AG04449 (cell line): ENCODE measurements at regions not wholly inside any gene's neighbourhood (a gene's known extent, or its start where the extent isn't known, plus 50 kb on each side); places are given as distances from the start of the nearest gene placed in this dataset.
A peak's percentile ranks its signal among the peaks of the same experiment; 100 is the strongest.
"Not testable (repeated sequence)": the region's sequence is repeated elsewhere in the genome, so short reads cannot be mapped to it uniquely, and the experiment has no call there.

Source experiments
- CTCF ChIA-PET: fragments of 350-600 bp; formaldehyde crosslinking; extraction: SDS; loops from one replicate; lab custom pipeline; 2021; ENCODE audit warnings: antibody characterized with exemption; lab: Yijun Ruan, JAX
- POLR2A ChIA-PET: fragments of 400-600, 350-600 bp; formaldehyde crosslinking; extraction: SDS; loops from one replicate; lab custom pipeline; 2020; ENCODE audit warnings: antibody characterized with exemption, inconsistent platforms; lab: Yijun Ruan, JAX
- DNase-seq: peaks from one replicate; pipeline ENCODE4 v3.0.0-alpha.2; 2010; ENCODE audit warnings: low read depth, low spot score
- H3K4me3 ChIP-seq: 2 replicates; pipeline ENCODE4 v1.5.1; 2011; ENCODE audit warnings: low read depth, mild to moderate bottlenecking, control low read depth, low read length
- TF ChIP-seq, protein P1 (sequence below): IDR thresholded peaks from one replicate; pipeline ENCODE4 v1.5.1; 2011; ENCODE audit warnings: mild to moderate bottlenecking, moderate library complexity, low read length, control low read depth, inconsistent platforms; ENCODE audit not compliant: insufficient read depth; ENCODE audit errors: missing control alignments

DNA sequence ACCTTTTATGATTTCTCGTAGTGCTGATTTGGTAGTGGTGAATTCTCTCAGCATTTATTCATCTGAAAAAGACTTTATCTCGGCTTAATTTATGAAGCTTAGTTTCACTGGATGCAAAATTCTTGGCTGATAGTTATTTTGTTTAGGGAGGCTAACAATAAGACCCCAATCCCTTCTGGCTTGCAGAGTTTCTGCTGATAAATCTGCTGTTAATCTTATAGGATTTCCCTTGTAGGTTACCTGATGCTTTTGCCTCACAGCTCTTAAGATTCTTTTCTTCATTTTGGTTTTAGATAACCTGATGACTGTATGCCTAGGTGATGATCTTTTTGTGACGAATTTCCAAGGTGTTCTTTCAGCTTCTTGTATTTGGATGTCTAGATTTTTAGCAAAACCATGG, 388.7 kb downstream of the UTRN start:
- no peak for DNase-seq
- ChIA-PET CTCF (no interaction called here), POLR2A (no interaction called here)
- TF ChIP-seq, protein P1, sequence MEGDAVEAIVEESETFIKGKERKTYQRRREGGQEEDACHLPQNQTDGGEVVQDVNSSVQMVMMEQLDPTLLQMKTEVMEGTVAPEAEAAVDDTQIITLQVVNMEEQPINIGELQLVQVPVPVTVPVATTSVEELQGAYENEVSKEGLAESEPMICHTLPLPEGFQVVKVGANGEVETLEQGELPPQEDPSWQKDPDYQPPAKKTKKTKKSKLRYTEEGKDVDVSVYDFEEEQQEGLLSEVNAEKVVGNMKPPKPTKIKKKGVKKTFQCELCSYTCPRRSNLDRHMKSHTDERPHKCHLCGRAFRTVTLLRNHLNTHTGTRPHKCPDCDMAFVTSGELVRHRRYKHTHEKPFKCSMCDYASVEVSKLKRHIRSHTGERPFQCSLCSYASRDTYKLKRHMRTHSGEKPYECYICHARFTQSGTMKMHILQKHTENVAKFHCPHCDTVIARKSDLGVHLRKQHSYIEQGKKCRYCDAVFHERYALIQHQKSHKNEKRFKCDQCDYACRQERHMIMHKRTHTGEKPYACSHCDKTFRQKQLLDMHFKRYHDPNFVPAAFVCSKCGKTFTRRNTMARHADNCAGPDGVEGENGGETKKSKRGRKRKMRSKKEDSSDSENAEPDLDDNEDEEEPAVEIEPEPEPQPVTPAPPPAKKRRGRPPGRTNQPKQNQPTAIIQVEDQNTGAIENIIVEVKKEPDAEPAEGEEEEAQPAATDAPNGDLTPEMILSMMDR, result no peak
- H3K4me3 ChIP-seq, result no peak overlapping the region

GRCh38 chr6:144675231-144675861, 390.2 kb downstream of the UTRN start:
- TF ChIP-seq, protein P1, result no peak
- POLR2A ChIA-PET, result no interaction called here
- H3K4me3 ChIP-seq, result no peak overlapping the region
- CTCF ChIA-PET, result no interaction called here
- peak; percentile 65 for DNase-seq

GRCh38 chr6:144676310-144676709, 391.2 kb downstream of the UTRN start:
- CTCF ChIA-PET, POLR2A ChIA-PET, DNase-seq, H3K4me3 ChIP-seq: not testable (repeated sequence)

DNA sequence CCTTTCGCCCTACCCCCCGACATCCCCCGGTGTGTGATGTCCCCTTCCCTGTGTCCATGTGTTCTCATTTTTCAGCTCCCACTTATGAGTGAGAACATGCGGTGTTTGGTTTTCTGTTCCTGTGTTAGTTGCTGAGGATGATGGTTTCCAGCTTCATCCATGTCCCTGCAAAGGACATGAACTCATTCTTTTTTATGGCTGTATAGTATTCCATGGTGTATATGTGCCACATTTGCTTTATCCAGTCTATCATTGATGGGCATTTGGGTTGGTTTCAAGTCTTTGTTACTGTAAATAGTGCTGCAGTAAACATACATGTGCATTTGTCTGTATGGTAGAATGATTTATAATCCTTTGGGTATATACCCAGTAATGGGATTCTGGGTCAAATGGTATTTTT, 392.1 kb downstream of the UTRN start:
- POLR2A ChIA-PET, DNase-seq, H3K4me3 ChIP-seq, CTCF ChIA-PET: not testable (repeated sequence)

DNA sequence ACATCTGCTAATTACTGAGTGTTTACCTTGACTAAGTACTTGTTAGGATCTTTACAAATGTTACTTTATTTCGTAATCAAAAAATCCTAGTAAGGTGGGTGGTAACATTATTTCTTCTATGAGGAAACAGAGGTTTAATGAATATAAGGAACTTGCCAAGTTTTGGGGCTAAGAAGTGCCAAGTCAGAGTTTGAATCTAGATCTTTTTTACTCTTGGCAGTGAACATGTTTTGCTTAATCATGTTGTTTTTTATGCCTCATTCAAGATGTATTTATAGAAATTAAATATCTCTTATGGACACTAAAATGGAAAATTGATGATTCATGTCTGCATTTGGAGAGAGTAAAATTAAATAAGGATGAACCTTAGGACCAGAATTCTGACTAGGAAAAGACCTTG, 393.7 kb downstream of the UTRN start:
- TF ChIP-seq, protein P1, result no peak
- peak; percentile 46 for DNase-seq
- H3K4me3 ChIP-seq, result no peak overlapping the region
- ChIA-PET POLR2A (no interaction called here), CTCF (no interaction called here)

DNA sequence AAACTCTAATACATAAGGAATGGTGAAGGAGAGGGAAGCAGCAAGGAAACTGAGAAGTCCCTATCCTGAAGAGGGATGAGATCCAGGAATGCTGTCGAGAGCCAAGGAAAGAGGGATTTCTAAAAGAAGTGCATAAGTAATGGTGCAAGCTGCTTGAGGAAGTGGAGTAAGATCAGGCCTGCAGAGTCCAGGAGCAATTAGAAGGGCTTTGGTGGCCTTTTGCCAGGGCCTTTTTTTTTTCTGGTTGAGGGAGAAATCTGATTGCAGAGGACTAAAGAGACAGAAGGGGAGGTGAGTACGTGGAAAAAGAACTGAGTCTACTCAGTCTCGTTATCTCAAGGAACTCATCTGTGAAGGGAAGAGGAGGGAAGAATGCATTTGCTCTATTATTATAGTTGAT, 396.2 kb downstream of the UTRN start:
- no peak overlapping the region for H3K4me3 ChIP-seq
- ChIA-PET CTCF (no interaction called here), POLR2A (no interaction called here)
- TF ChIP-seq, protein P1, result no peak
- no peak for DNase-seq

GRCh38 chr6:144683216-144684070, 398.3 kb downstream of the UTRN start:
- CTCF ChIA-PET, result no interaction called here
- H3K4me3 ChIP-seq, result no peak overlapping the region
- DNase-seq, result no peak
- POLR2A ChIA-PET, result no interaction called here
- TF ChIP-seq, protein P1, result no peak
